ENCODE measurements at regions not wholly inside any gene's neighbourhood (a gene's known extent, or its start where the extent isn't known, plus 50 kb on each side); places are given as distances from the start of the nearest gene placed in this dataset.
"Not testable (repeated sequence)": the region's sequence is repeated elsewhere in the genome, so short reads cannot be mapped to it uniquely, and the experiment has no call there.

- DNase-seq: peak; percentile 19
Measured at GRCh38 chr1:166307261-166308188, 140.7 kb upstream of the FAM78B start.

- DNase-seq: not testable (repeated sequence)
Measured at GRCh38 chr1:166316306-166316705, 149.5 kb upstream of the FAM78B start.

DNA sequence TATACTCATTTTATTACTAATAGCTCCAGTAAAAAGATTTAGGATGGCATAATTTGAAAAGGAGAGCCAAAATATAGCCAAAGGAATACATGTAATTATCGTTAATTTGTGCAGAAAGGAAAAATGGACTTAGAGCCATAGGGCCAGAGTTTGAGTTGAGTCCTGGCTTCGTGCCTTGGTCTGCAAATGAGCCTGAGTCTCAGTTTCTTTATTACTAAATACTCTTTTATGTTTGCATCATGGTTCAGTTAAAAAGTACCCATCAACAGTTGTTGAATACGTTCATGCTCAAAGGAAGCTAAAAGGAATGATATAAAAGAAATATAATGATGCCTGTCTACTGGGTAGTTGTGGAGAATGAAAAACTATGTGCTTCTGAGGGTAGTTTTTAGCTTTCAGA is 155.7 kb upstream of the FAM78B start:
- no peak for DNase-seq

DNA sequence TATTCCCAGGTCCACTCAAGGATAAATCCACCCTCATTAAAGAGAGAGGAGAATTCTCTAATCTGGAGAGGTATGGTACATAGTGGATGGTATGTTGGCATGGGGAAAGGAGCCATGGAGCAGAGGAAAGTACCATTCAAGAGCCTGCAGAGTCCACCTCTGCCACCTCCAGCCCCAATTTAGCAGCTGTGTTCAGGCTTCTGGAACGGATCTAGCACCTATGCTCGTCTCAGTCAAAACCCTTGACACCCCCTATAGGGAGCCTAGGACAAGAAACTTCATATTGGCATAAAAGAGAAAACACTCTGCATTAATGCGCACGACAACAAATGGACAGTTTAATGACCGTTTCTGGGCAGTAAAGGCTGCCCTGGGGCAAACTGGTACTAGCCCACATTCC is 161.1 kb upstream of the FAM78B start:
- no peak for DNase-seq

GRCh38 chr1:166328956-166329355 is 162.2 kb upstream of the FAM78B start:
- DNase-seq: no peak

- no peak for DNase-seq
Measured at GRCh38 chr1:166330096-166330495, 163.3 kb upstream of the FAM78B start.

GRCh38 chr1:166338105-166338504 is 171.3 kb upstream of the FAM78B start:
- DNase-seq: no peak

DNA sequence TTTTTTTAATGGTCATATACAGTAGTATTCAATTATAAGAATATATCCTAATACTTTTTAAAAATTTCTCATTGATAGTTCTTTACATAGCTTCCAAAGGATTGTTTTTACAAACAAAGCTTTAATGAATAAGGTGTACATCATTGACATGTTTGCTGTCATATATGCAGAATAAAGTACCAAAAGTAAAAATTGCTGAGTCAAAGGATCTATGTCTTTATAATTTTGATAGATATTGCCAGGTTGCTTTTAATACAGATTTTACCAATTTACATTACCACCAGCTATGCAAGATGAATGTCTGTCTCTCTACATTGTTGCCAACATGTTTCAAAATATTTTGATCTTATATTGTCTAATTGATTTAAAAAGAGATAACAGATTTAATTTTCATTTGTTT is 173.9 kb upstream of the FAM78B start:
- no peak for DNase-seq

- DNase-seq: no peak
Measured at GRCh38 chr1:166343276-166343675, 176.5 kb upstream of the FAM78B start.

DNA sequence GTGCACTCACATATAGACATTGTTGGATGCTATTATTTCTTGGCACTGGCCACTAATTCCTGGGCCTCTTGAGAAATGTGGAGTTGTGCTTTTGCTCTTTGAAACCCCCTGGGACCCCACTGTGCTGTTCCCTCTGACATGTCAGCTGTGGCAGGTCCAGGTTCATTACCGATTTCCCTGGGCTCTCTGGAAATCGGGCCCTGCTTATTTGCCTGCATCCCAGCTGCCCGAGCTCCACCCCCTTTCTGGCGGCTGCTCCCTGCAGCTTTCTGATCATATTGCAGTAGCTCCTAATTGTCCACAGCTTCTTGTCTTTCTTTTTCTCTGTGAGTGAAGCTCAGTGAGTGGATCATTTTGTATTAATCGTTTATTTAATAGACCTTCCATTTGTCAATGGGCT is 183.7 kb upstream of the FAM78B start:
- DNase-seq: peak; percentile 40

- DNase-seq: no peak
Measured at GRCh38 chr1:166351676-166352075, 184.9 kb upstream of the FAM78B start.

DNA sequence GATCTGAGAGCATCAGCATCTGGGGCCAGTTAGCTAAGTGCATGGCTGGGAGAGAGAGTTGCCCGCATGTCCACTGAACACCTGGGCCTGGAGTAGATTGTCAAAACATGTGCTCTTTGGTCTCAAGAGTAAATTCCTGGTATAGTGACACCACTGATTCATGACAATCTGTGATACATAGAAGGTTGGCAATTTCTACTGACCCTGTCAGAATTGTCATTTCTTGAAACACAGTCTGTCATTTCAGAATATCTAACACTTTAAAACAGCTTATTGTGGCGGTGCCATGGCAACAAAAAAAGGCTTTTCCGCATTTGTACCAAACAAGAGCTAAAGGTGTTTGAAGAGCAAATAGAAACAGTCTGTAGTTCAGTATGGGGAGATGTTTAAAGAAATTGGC is 186.4 kb upstream of the FAM78B start:
- DNase-seq: no peak

DNA sequence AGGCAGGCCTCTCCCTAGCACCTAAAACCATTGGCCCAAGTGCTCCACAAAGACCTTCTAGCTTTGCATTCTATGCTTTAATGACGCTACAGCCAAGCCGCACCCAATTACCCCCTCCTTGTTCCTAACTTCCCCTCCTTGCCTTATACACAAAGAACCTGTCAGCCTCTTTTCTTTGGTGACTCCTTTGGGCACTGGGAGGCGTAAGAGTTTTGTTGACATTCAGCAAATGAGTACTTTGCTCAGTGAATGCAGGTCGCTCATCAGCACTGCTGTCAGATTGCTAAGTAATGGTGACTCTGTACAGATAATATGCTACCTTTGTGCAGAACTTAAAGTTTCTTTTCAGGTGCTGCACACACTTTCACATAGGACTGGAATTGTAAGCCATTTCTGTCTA is 187.6 kb upstream of the FAM78B start:
- no peak for DNase-seq

GRCh38 chr1:166365081-166365480 is 198.3 kb upstream of the FAM78B start:
- DNase-seq: peak; percentile 5

- no peak for DNase-seq
Measured at GRCh38 chr1:166368030-166368429, 201.2 kb upstream of the FAM78B start.

- no peak for DNase-seq
Measured at GRCh38 chr1:166377896-166378295, 211.1 kb upstream of the FAM78B start.

- no peak for DNase-seq
Measured at GRCh38 chr1:166378805-166379204, 212.0 kb upstream of the FAM78B start.

GRCh38 chr1:166379447-166379846 is 212.6 kb upstream of the FAM78B start:
- no peak for DNase-seq

GRCh38 chr1:166383137-166383536 is 216.3 kb upstream of the FAM78B start:
- no peak for DNase-seq

- no peak for DNase-seq
Measured at GRCh38 chr1:166383635-166384346, 217.0 kb upstream of the FAM78B start.

- no peak for DNase-seq
Measured at GRCh38 chr1:166384948-166385347, 218.1 kb upstream of the FAM78B start.

- DNase-seq: peak; percentile 2
Measured at GRCh38 chr1:166390366-166391033, 223.7 kb upstream of the FAM78B start.

GRCh38 chr1:166391279-166392066 is 224.7 kb upstream of the FAM78B start:
- no peak for DNase-seq
